ENCODE measurements at regions not wholly inside any gene's neighbourhood (a gene's known extent, or its start where the extent isn't known, plus 50 kb on each side); places are given as distances from the start of the nearest gene placed in this dataset.

GRCh38 chr20:10798811-10799210 is 125.0 kb upstream of the JAG1 start:
- no peak for TF ChIP-seq CTCF (IDR thresholded peaks at IDR 0.05; ENCODE audit: low read depth, low read length)
- TF ChIP-seq EZH2phosphoT487 (IDR thresholded peaks at IDR 0.05; ENCODE audit: low read depth) = no peak

Measured in OCI-LY3 (cell line).